Sigmoid colon (tissue), 6 donors: ENCODE measurements at regions not wholly inside any gene's neighbourhood (a gene's known extent, or its start where the extent isn't known, plus 50 kb on each side); places are given as distances from the start of the nearest gene placed in this dataset.

Experiments
- DNase-seq: peaks from one replicate; pipeline ENCODE4 v3.0.0-alpha.2; 2019
- H3K27ac ChIP-seq, 4 donors: fragments of 200-600 bp; sonication (generic); one replicate each; pipeline ENCODE4 v1.5.1; 2016 to 2019; ENCODE audit warnings: mild to moderate bottlenecking in 1 of 4
- H3K27me3 ChIP-seq, 3 donors: fragments of 200-600 bp; sonication (generic); one replicate each; pipeline ENCODE4 v1.5.1; 2019; ENCODE audit warnings: mild to moderate bottlenecking in 1 of 3
- H3K36me3 ChIP-seq, 4 donors: fragments of 200-600 bp; sonication (generic); one replicate each; pipeline ENCODE4 v1.5.1; 2016 to 2019
- H3K4me1 ChIP-seq, 4 donors: fragments of 200-600 bp; sonication (generic); one replicate each; pipeline ENCODE4 v1.5.1; 2017 to 2019
- H3K4me3 ChIP-seq, 4 donors: fragments of 200-600 bp; sonication (generic); one replicate each; pipeline ENCODE4 v1.5.1; 2017 to 2019; ENCODE audit warnings: mild to moderate bottlenecking in 2 of 4, moderate library complexity in 1 of 4
- H3K9me3 ChIP-seq, 4 donors: fragments of 200-600 bp in 3 of 4; sonication (generic) in 3 of 4; one replicate each; pipeline versions ENCODE4 v1.5.1 to v1.6.1; 2013 to 2019
- CTCF ChIP-seq, 4 experiments: fragments of 450-650 bp in 3 of 4; fragments of 200-600 bp in 1 of 4; IDR thresholded peaks; one replicate each; pipeline ENCODE4 v1.5.1; 2016 to 2019; ENCODE audit warnings: antibody characterized with exemption in 4 of 4, mild to moderate bottlenecking in 3 of 4, moderate library complexity in 2 of 4
- EP300 ChIP-seq, 4 donors: sonication (generic); formaldehyde crosslinking; IDR thresholded peaks; one replicate each; pipeline ENCODE4 v1.6.1; 2017; ENCODE audit warnings: antibody characterized with exemption in 4 of 4
- POLR2A ChIP-seq, 2 donors: fragments of 450-650 bp; IDR thresholded peaks; one replicate each; pipeline ENCODE4 v1.6.1; 2016; ENCODE audit warnings: antibody characterized with exemption in 2 of 2, mild to moderate bottlenecking in 2 of 2, moderate library complexity in 2 of 2
- POLR2AphosphoS5 ChIP-seq, 4 donors: sonication (generic); formaldehyde crosslinking; IDR thresholded peaks; one replicate each; pipeline ENCODE4 v1.6.1; 2017; ENCODE audit warnings: antibody characterized with exemption in 4 of 4
- WGBS, 2 donors: extraction: QIAGEN DNeasy Blood & Tissue Kit; methylation state at CpG; one replicate each; pipeline ENCODE4 v1.1.7; 2013; 5-methylcytosine and 5-hydroxymethylcytosine counted together
- intact Hi-C: fragments of 100-400 bp; cut with DNase I; formaldehyde crosslinking; loops from one replicate; pipeline ENCODE4 v1.15.1; 2023
- donor health status: healthy with polysubstance abuse.
- donor health status: healthy.

GRCh38 chr9:89698411-89699005, 93.7 kb downstream of the GADD45G start:
- no peaks in the 10 kb centered on the region for H3K4me1 ChIP-seq
- intact Hi-C loops: no loop called here
- H3K27me3 ChIP-seq: no peaks in the 10 kb centered on the region
- H3K4me3 ChIP-seq: no peak overlapping the region
- TF ChIP-seq POLR2AphosphoS5 (IDR thresholded peaks at IDR 0.05) (no peak), CTCF (IDR thresholded peaks at IDR 0.05) (no peak), EP300 (IDR thresholded peaks at IDR 0.05) (no peak), POLR2A (IDR thresholded peaks at IDR 0.05) (no peak)
- no peaks in the 10 kb centered on the region for H3K36me3 ChIP-seq
- no peaks in the 10 kb centered on the region for H3K9me3 ChIP-seq
- DNase-seq: no peak
- H3K27ac ChIP-seq: no peak overlapping the region
- 95 to 97% methylated on average over 8 of the region's 8 CpGs for WGBS, 2 donors

- 93% methylated on average over 11 of the region's 11 CpGs for WGBS, 2 donors
- no peak for DNase-seq
- TF ChIP-seq CTCF (IDR thresholded peaks at IDR 0.05) (no peak), EP300 (IDR thresholded peaks at IDR 0.05) (no peak), POLR2AphosphoS5 (IDR thresholded peaks at IDR 0.05) (no peak), POLR2A (IDR thresholded peaks at IDR 0.05) (no peak)
- intact Hi-C loops: no loop called here
- no peaks in the 10 kb centered on the region for H3K27me3 ChIP-seq
- H3K9me3 ChIP-seq: no peaks in the 10 kb centered on the region
- H3K4me1 ChIP-seq: no peaks in the 10 kb centered on the region
- no peak overlapping the region for H3K27ac ChIP-seq
- H3K36me3 ChIP-seq: no peaks in the 10 kb centered on the region
- H3K4me3 ChIP-seq: no peak overlapping the region
Measured at GRCh38 chr9:89699646-89700045, 94.8 kb downstream of the GADD45G start.

GRCh38 chr9:89701221-89701798, 96.5 kb downstream of the GADD45G start:
- no peaks in the 10 kb centered on the region for H3K9me3 ChIP-seq
- TF ChIP-seq POLR2AphosphoS5 (IDR thresholded peaks at IDR 0.05) (no peak), EP300 (IDR thresholded peaks at IDR 0.05) (no peak), POLR2A (IDR thresholded peaks at IDR 0.05) (no peak), CTCF (IDR thresholded peaks at IDR 0.05) (no peak)
- DNase-seq: no peak
- H3K27ac ChIP-seq: no peak overlapping the region
- no peaks in the 10 kb centered on the region for H3K36me3 ChIP-seq
- intact Hi-C loops: no loop called here
- H3K4me1 ChIP-seq: no peaks in the 10 kb centered on the region
- WGBS, 2 donors: 41 to 75% methylated on average over 14 of the region's 14 CpGs
- no peak overlapping the region for H3K4me3 ChIP-seq
- H3K27me3 ChIP-seq: no peaks in the 10 kb centered on the region

GRCh38 chr9:89702401-89702800, 97.6 kb downstream of the GADD45G start:
- no peaks in the 10 kb centered on the region for H3K9me3 ChIP-seq
- intact Hi-C loops: no loop called here
- H3K27me3 ChIP-seq: no peaks in the 10 kb centered on the region
- no peaks in the 10 kb centered on the region for H3K4me1 ChIP-seq
- no peaks in the 10 kb centered on the region for H3K36me3 ChIP-seq
- no peak overlapping the region for H3K4me3 ChIP-seq
- DNase-seq: no peak
- WGBS, 2 donors: 84 to 89% methylated on average over 3 of the region's 3 CpGs
- H3K27ac ChIP-seq: no peak overlapping the region
- TF ChIP-seq POLR2A (IDR thresholded peaks at IDR 0.05): no peak

- H3K4me3 ChIP-seq: no peak overlapping the region
- intact Hi-C loops: no loop called here
- no peaks in the 10 kb centered on the region for H3K27me3 ChIP-seq
- DNase-seq: no peak
- no peak overlapping the region for H3K27ac ChIP-seq
- WGBS, 2 donors: 45 to 52% methylated on average over 1 of the region's 1 CpG
- no peaks in the 10 kb centered on the region for H3K4me1 ChIP-seq
- no peak for TF ChIP-seq EP300 (IDR thresholded peaks at IDR 0.05)
- TF ChIP-seq POLR2A (IDR thresholded peaks at IDR 0.05): no peak
- TF ChIP-seq CTCF (IDR thresholded peaks at IDR 0.05): no peak
- TF ChIP-seq POLR2AphosphoS5 (IDR thresholded peaks at IDR 0.05): no peak
- H3K36me3 ChIP-seq: no peaks in the 10 kb centered on the region
- no peaks in the 10 kb centered on the region for H3K9me3 ChIP-seq
Measured at GRCh38 chr9:89705651-89706050, 100.8 kb downstream of the GADD45G start.
